Mesothelial cell of epicardium (in vitro differentiated cells): ENCODE measurements at regions not wholly inside any gene's neighbourhood (a gene's known extent, or its start where the extent isn't known, plus 50 kb on each side); places are given as distances from the start of the nearest gene placed in this dataset.
"Not testable (repeated sequence)": the region's sequence is repeated elsewhere in the genome, so short reads cannot be mapped to it uniquely, and the experiment has no call there.

Experiments
- DNase-seq, 2 experiments: peaks; one replicate each; pipeline ENCODE4 v3.0.0; 2021; ENCODE audit warnings: low spot score in 2 of 2; ENCODE audit not compliant: unreplicated experiment in 2 of 2
- H3K27ac Mint-ChIP-seq: 2 replicates; pipeline ENCODE4 v1.8.0; 2021; ENCODE audit warnings: mixed read lengths
- H3K27me3 Mint-ChIP-seq: 2 replicates; pipeline ENCODE4 v1.8.0; 2021; ENCODE audit warnings: low read depth, mixed read lengths
- H3K36me3 Mint-ChIP-seq: 2 replicates; pipeline ENCODE4 v1.8.0; 2021; ENCODE audit warnings: mixed read lengths
- H3K4me1 Mint-ChIP-seq: 2 replicates; pipeline ENCODE4 v1.8.0; 2021; ENCODE audit warnings: mixed read lengths
- H3K4me3 Mint-ChIP-seq: 2 replicates; pipeline ENCODE4 v1.8.0; 2021; ENCODE audit warnings: mild to moderate bottlenecking, moderate library complexity, mixed read lengths
- H3K9me3 Mint-ChIP-seq: 2 replicates; pipeline ENCODE4 v1.8.0; 2021; ENCODE audit warnings: mixed read lengths
- TF ChIP-seq, protein P1 (sequence below): fragments of 200-600 bp; sonication (generic); IDR thresholded peaks from one replicate; pipeline ENCODE4 v1.5.0; 2021; ENCODE audit warnings: antibody characterized with exemption; ENCODE audit not compliant: unreplicated experiment

DNA sequence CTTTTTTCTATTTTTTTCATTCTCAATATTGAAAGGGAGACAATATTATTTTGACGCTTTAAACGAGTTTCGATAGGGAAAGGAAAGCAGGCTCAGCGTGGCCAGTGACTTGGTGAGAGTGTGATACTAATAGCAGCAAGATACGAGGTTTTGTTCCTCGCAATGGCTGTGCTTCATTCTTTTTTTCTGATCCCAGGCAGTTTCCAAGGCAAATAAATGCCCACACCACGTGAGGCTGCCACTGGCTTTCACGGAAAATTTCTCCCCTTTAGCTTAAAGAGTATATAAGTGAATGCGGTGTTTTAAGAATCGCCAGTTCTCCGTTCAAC is 196.4 kb upstream of the ZNF184 start:
- Mint-ChIP-seq H3K4me3 (peak overlapping the region; percentile 74), H3K36me3 (no peaks in the 10 kb centered on the region), H3K27me3 (peaks cover 65% of the 10 kb centered on the region), H3K27ac (peak overlapping the region; percentile 78), H3K4me1 (peaks cover 48% of the 10 kb centered on the region), H3K9me3 (no peaks in the 10 kb centered on the region)
- no peak for DNase-seq
- TF ChIP-seq, protein P1, sequence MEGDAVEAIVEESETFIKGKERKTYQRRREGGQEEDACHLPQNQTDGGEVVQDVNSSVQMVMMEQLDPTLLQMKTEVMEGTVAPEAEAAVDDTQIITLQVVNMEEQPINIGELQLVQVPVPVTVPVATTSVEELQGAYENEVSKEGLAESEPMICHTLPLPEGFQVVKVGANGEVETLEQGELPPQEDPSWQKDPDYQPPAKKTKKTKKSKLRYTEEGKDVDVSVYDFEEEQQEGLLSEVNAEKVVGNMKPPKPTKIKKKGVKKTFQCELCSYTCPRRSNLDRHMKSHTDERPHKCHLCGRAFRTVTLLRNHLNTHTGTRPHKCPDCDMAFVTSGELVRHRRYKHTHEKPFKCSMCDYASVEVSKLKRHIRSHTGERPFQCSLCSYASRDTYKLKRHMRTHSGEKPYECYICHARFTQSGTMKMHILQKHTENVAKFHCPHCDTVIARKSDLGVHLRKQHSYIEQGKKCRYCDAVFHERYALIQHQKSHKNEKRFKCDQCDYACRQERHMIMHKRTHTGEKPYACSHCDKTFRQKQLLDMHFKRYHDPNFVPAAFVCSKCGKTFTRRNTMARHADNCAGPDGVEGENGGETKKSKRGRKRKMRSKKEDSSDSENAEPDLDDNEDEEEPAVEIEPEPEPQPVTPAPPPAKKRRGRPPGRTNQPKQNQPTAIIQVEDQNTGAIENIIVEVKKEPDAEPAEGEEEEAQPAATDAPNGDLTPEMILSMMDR = no peak

DNA sequence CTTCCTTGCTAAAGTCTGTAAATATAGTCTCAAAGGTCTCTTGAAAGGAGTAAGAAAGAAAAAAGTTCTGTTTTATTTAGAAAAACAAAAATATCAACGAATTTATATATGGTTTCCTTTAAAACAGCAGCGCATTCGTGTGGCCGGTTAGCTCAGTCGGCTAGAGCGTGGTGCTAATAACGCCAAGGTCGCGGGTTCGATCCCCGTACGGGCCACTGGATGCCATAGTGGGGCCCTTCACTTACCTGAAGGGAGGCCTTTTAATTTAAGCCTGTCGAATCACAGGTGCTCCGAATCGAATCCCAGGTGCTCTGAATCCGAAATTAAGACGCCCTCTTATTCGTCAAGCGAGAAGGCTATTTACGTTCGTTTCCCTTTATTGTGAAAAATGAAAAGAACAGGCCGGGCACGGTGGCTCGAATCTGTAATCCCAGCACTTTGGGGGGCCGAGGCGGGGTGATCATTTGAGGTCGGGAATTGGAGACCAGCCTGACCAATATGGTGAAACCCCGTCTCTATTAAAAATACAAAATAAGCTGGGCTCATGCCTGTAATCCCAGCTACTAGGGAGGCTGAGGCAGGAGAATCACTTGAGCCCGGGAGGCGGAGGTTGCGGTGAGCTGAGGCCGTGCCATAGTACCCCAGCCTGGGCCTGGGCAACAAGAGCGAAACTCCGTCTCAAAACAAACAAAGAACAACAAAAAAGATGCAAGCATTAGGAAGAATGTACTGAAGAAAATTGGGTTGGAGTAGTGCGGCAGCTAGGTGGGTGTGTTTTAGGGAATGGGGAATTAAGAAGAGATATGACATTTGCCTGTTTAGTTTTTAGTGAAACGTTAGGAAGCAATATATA is 195.8 kb upstream of the ZNF184 start:
- H3K4me3 Mint-ChIP-seq = peak overlapping the region; percentile 74

DNA sequence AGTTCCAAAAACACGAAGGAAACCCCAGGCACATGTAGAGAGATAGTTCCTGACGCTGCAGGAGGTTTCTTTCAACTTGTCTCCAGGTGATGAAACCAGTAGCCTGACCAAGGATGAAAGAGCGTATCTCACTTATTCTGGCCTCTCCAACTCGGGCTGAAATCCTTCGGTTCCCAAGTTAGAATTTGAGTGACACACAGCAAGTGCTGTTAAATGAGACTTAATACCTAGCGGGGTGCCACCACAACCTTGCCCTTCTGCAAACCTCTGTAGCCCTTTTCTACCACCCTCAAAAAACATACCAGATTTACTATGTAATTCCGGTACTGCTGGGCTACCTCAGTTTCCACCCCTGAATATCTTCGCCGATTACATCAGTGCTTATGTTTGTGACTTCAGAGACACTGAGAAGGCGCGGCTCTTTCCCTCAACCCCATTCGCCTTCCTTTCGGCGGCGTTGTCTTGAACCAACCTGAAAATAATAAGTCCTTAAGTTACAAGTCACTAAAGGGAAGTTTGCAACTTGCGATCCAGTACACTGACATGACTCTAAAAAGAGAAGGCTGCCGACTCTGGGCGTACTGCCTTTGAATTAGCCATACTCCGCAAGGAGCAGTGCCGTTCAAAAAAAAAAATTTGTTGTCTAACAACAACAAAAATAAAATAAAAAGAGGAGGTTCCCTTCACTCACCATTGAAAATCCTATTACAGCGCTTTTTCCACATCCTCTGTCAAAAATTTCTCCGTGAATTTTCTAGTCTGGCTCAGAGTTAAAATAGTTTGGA is 194.9 kb upstream of the ZNF184 start:
- peaks cover 56% of the 10 kb centered on the region for H3K27me3 Mint-ChIP-seq
- H3K9me3 Mint-ChIP-seq = no peaks in the 10 kb centered on the region
- no peak for DNase-seq
- peak overlapping the region; percentile 74 for H3K4me3 Mint-ChIP-seq
- TF ChIP-seq, protein P1 = no peak
- H3K36me3 Mint-ChIP-seq = no peaks in the 10 kb centered on the region
- H3K4me1 Mint-ChIP-seq = peaks cover 50% of the 10 kb centered on the region
- peak overlapping the region; percentile 28 for H3K27ac Mint-ChIP-seq

More for the DNA sequence above, 195.8 kb upstream of the ZNF184 start:
- no peaks in the 10 kb centered on the region for H3K9me3 Mint-ChIP-seq
- peak in 1 of 2 experiments; percentile 78 for DNase-seq
- TF ChIP-seq, protein P1 = no peak
- H3K27ac Mint-ChIP-seq = peak overlapping the region; percentile 78
- H3K36me3 Mint-ChIP-seq = no peaks in the 10 kb centered on the region
- H3K4me1 Mint-ChIP-seq = peaks cover 48% of the 10 kb centered on the region
- H3K27me3 Mint-ChIP-seq = peaks cover 61% of the 10 kb centered on the region

DNA sequence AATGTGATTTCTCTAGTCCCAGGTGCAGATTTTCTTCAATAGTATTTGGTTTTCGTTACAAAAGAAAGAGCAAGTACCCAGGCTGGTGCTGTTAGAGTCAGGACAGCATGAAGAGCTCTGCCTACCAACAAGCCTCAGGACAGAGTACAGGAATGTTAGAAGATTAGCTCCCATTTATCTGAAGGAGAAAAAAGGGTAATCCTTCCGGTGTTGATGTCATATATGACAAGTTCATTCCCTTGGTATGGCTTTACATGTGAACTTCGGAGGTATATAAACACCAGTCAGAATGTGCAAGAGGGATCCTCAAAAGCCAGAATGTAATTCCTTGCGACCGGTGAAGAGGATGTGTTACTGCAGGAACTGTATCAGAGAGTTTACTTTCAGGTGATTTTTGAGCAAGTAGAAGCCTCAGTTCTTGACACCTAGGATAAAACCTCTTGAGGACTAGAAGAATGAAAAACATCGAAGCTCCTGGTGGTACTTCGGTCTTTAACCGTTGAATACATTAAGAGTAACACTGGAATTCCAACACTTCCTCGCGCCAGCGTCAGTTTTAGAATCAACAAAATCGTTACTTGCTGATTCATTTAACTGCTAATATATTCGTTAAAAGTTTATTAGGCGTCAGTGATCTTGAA is 194.2 kb upstream of the ZNF184 start:
- no peaks in the 10 kb centered on the region for H3K9me3 Mint-ChIP-seq
- no peaks in the 10 kb centered on the region for H3K36me3 Mint-ChIP-seq
- peaks cover 45% of the 10 kb centered on the region for H3K4me1 Mint-ChIP-seq
- H3K4me3 Mint-ChIP-seq = peak overlapping the region; percentile 74
- H3K27me3 Mint-ChIP-seq = peaks cover 50% of the 10 kb centered on the region
- H3K27ac Mint-ChIP-seq = no peak overlapping the region
- no peak for DNase-seq
- TF ChIP-seq, protein P1 = no peak

DNA sequence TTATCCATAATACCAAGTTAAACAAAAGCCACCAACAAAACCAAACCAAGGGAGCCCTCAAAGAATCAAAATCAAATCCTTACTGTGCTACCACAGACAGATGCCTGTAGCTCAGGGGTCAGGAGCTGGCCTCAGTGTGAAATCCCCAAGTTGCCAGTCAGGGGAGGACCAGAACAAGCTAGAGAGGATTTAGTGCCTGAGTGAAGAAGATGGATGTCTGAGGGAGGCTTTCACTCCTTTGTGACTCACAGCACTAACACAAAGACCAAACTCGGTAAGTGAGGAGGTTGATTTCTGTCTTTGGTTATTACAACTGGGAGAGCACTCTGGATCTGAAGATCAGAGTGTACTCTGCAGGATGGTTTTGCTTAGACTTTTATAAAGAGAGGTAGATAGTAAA is 189.9 kb upstream of the ZNF184 start:
- no peak overlapping the region for H3K27ac Mint-ChIP-seq

DNA sequence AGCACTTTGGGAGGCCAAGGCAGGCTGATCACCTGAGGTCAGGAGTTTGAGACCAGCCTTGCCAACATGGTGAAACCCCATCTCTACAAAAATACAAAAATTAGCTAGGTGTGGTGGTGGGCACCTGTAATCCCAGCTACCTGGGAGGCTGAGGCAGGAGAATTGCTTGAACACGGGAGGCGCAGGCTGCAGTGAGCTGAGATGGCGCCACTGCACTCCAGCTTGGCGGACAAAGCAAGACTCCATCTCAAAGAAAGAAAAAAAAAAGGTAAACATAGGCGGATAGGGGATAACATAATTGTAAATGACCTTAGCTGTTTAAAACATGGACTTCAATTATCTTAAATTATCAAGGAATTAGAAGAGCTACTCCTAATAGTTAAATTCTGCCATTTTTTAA is 189.3 kb upstream of the ZNF184 start:
- not testable (repeated sequence) for H3K27ac Mint-ChIP-seq, H3K36me3 Mint-ChIP-seq, H3K27me3 Mint-ChIP-seq, DNase-seq, H3K4me3 Mint-ChIP-seq, H3K9me3 Mint-ChIP-seq
- H3K4me1 Mint-ChIP-seq = peaks cover 10% of the 10 kb centered on the region

More for the DNA sequence above, 189.9 kb upstream of the ZNF184 start:
- TF ChIP-seq, protein P1 = no peak
- Mint-ChIP-seq H3K36me3 (no peaks in the 10 kb centered on the region), H3K4me1 (peaks cover 16% of the 10 kb centered on the region), H3K4me3 (no peak overlapping the region), H3K27me3 (peaks cover 13% of the 10 kb centered on the region), H3K9me3 (no peaks in the 10 kb centered on the region)
- DNase-seq = no peak

DNA sequence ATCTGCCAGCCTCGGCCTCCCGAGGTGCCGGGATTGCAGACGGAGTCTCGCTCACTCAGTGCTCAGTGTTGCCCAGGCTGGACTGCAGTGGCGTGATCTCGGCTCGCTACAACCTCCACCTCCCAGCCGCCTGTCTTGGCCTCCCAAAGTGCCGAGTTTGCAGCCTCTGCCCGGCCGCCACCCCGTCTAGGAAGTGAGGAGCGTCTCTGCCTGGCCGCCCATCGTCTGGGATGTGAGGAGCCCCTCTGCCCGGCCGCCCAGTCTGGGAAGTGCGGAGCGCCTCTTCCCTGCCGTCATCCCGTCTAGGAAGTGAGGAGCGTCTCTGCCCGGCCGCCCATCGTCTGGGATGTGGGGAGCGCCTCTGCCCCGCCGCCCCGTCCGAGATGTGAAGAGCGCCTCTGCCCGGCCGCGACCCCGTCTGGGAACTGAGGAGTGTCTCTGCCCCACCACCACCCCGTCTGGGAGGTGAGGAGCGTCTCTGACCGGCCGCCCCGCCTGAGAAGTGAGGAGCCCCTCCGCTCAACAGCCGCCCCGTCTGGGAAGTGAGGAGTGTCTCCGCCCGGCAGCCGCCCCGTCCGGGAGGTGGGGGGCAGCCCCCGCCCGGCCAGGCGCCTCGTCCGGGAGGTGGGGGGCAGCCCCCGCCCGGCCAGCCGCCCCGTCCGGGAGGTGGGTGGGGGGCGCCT is 180.4 kb upstream of the ZNF184 start:
- not testable (repeated sequence) for H3K9me3 Mint-ChIP-seq, H3K27ac Mint-ChIP-seq, DNase-seq, H3K27me3 Mint-ChIP-seq, H3K4me1 Mint-ChIP-seq, H3K4me3 Mint-ChIP-seq, H3K36me3 Mint-ChIP-seq
